ENCODE measurements at regions not wholly inside any gene's neighbourhood (a gene's known extent, or its start where the extent isn't known, plus 50 kb on each side); places are given as distances from the start of the nearest gene placed in this dataset.
A peak's percentile ranks its signal among the peaks of the same experiment; 100 is the strongest.

- Mint-ChIP-seq H3K4me3 (no peak overlapping the region), H3K4me1 (no peaks in the 10 kb centered on the region), H3K27ac (no peak overlapping the region), H3K27me3 (ENCODE audit: low read depth) (no peaks in the 10 kb centered on the region), H3K36me3 (ENCODE audit: insufficient read depth in 1 of 3, low read depth in 3 of 3) (peaks cover 0 to 11% (median 0%) of the 10 kb centered on the region in 3 experiments; a peak in 2 of 7 replicates), H3K9me3 (peaks cover 5 to 13% of the 10 kb centered on the region in 2 experiments; a peak in 4 of 5 replicates)
- no peak overlapping the region for H3K4me2 ChIP-seq (ENCODE audit: insufficient read depth, insufficient read length, low read length)
- no peak for DNase-seq
- H3K27me3 ChIP-seq (ENCODE audit: insufficient read depth, low read length), result no peaks in the 10 kb centered on the region
- no peak overlapping the region for H3K56ac ChIP-seq (ENCODE audit: insufficient read length, low read depth, low read length)
- H2BK20ac ChIP-seq (ENCODE audit: low read depth, low read length, poor library complexity, severe bottlenecking), result no peak overlapping the region
- no peak overlapping the region for H3K9ac ChIP-seq (ENCODE audit: extremely low read depth, insufficient read length, low read length)
- H2BK12ac ChIP-seq (ENCODE audit: insufficient read length, low read depth, low read length), result no peak overlapping the region
- no peak overlapping the region for H4K91ac ChIP-seq (ENCODE audit: insufficient read length, low read depth, low read length)
- no peaks in the 10 kb centered on the region for H3K79me1 ChIP-seq (ENCODE audit: insufficient read depth, low read depth, low read length, poor library complexity, severe bottlenecking)
- H2BK15ac ChIP-seq (ENCODE audit: low read depth, low read length), result no peak overlapping the region
- H3K9me3 ChIP-seq (ENCODE audit: control insufficient read depth, low read depth, low read length), result no peaks in the 10 kb centered on the region
- H2AFZ ChIP-seq (ENCODE audit: low read length), result no peak overlapping the region
- no peaks in the 10 kb centered on the region for H3K79me2 ChIP-seq (ENCODE audit: insufficient read depth, low read length)
- no peaks in the 10 kb centered on the region for H3K23me2 ChIP-seq (ENCODE audit: insufficient read length, low read depth, low read length, poor library complexity, severe bottlenecking)
- H3K14ac ChIP-seq (ENCODE audit: insufficient read depth, low read length), result no peak overlapping the region
- H3K4ac ChIP-seq (ENCODE audit: low read depth, low read length), result no peak overlapping the region
- H4K5ac ChIP-seq (ENCODE audit: insufficient read length, low read depth, low read length), result no peak overlapping the region
- H3T11ph ChIP-seq (ENCODE audit: low read length), result no peak overlapping the region
- peak; percentile 68 for TF ChIP-seq CTCF (conservative IDR thresholded peaks at IDR 0.05)
- H3K18ac ChIP-seq (ENCODE audit: insufficient read length, low read depth, low read length), result no peak overlapping the region
- no peak overlapping the region for H2BK120ac ChIP-seq (ENCODE audit: low read depth, low read length, poor library complexity, severe bottlenecking)
- WGBS (ENCODE audit: extremely low coverage, insufficient read length, low lambda C conversion rate), result no CpG with 5 or more reads among the region's 2 CpGs
- H3K27ac ChIP-seq (ENCODE audit: insufficient read length, low read depth, low read length), result no peak overlapping the region
- H3K4me1 ChIP-seq (ENCODE audit: insufficient read depth, low read length), result no peaks in the 10 kb centered on the region
- H2BK5ac ChIP-seq (ENCODE audit: insufficient read length, low read length), result no peak overlapping the region
- H2AK5ac ChIP-seq (ENCODE audit: insufficient read length, low read length), result no peak overlapping the region
- no peak overlapping the region for H4K8ac ChIP-seq (replicated peaks; ENCODE audit: insufficient read length, low read depth, low read length)
- no peaks in the 10 kb centered on the region for H4K20me1 ChIP-seq (ENCODE audit: control insufficient read depth, insufficient read depth, insufficient read length)
- no peak overlapping the region for H3K23ac ChIP-seq (ENCODE audit: insufficient read length, low read depth, low read length)
Observed at GRCh38 chr1:55893155-55893554, 678.0 kb upstream of the USP24 start.

Data from H9 (cell line).